ENCODE measurements at regions not wholly inside any gene's neighbourhood (a gene's known extent, or its start where the extent isn't known, plus 50 kb on each side); places are given as distances from the start of the nearest gene placed in this dataset.
A peak's percentile ranks its signal among the peaks of the same experiment; 100 is the strongest.

DNA sequence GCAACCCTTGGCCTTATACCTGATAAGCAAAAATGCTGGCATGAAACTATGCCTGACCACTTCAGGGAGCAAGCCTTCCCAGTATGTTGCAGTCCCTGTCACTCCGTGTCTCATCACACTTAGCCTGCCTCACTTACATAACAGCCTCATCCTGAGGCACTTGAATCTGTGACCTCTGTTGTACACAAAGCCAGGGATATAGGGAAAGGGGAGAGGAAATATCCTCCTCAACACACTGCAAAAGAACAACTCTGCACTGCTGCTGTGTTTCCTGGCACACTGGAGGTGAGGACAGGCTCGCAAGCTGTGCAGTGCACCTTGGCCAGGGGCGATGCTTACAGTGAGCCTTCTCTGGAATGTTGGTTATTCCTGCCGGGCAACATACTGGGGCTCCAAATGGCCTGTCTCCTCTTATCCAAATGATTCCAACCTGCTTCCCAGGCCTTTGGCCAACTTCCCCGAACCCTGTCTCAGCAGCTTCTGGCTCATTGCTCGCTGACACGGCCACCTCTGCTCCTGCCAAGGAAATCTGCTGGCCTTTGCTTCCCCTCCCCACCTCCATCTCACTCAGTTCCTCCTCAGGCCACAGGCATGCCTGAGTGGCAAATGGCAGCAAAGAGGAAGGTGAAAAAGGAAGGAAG, 109.2 kb downstream of the CD47 start:
- H3K4me1 Mint-ChIP-seq: peaks cover 48% of the 10 kb centered on the region
- no peaks in the 10 kb centered on the region for H3K27me3 Mint-ChIP-seq (ENCODE audit: low read depth)
- TF ChIP-seq, protein P1, sequence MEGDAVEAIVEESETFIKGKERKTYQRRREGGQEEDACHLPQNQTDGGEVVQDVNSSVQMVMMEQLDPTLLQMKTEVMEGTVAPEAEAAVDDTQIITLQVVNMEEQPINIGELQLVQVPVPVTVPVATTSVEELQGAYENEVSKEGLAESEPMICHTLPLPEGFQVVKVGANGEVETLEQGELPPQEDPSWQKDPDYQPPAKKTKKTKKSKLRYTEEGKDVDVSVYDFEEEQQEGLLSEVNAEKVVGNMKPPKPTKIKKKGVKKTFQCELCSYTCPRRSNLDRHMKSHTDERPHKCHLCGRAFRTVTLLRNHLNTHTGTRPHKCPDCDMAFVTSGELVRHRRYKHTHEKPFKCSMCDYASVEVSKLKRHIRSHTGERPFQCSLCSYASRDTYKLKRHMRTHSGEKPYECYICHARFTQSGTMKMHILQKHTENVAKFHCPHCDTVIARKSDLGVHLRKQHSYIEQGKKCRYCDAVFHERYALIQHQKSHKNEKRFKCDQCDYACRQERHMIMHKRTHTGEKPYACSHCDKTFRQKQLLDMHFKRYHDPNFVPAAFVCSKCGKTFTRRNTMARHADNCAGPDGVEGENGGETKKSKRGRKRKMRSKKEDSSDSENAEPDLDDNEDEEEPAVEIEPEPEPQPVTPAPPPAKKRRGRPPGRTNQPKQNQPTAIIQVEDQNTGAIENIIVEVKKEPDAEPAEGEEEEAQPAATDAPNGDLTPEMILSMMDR (IDR thresholded peaks at IDR 0.05; ENCODE audit: unreplicated experiment in 3 of 3): no peak
- H3K27ac Mint-ChIP-seq: peak overlapping the region in 2 of 3 experiments; percentile 1 to 7
- no peaks in the 10 kb centered on the region for H3K9me3 Mint-ChIP-seq
- no peaks in the 10 kb centered on the region for H3K36me3 Mint-ChIP-seq (ENCODE audit: low read depth)
- H3K4me3 Mint-ChIP-seq: peak overlapping the region in 1 of 3 experiments; percentile 19

DNA sequence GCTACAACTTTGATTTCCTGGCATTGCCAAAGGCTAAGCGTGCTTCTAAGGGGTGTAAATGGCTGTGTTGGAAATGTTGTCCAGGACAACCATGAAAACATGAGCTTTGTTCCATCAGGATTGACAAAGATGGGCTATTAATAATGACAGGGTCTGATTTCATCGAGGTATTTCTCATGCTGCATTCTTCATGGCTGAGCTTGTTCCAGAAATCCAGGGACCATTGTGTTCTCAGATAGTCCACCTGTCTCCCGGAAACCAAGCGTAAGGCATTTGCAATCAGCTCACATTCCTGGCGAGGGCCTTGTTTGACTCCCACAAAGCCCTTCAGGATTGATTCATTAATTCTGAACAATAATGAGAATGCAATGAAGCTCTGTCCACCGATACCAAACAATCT, 111.3 kb downstream of the CD47 start:
- peaks cover 50% of the 10 kb centered on the region for H3K4me1 Mint-ChIP-seq
- no peak overlapping the region for H3K4me3 Mint-ChIP-seq
- H3K36me3 Mint-ChIP-seq (ENCODE audit: low read depth): no peaks in the 10 kb centered on the region
- no peaks in the 10 kb centered on the region for H3K27me3 Mint-ChIP-seq (ENCODE audit: low read depth)
- peak overlapping the region in 1 of 3 experiments; percentile 11 for H3K27ac Mint-ChIP-seq
- no peaks in the 10 kb centered on the region for H3K9me3 Mint-ChIP-seq
- TF ChIP-seq, protein P1 (IDR thresholded peaks at IDR 0.05; ENCODE audit: unreplicated experiment in 3 of 3): no peak

DNA sequence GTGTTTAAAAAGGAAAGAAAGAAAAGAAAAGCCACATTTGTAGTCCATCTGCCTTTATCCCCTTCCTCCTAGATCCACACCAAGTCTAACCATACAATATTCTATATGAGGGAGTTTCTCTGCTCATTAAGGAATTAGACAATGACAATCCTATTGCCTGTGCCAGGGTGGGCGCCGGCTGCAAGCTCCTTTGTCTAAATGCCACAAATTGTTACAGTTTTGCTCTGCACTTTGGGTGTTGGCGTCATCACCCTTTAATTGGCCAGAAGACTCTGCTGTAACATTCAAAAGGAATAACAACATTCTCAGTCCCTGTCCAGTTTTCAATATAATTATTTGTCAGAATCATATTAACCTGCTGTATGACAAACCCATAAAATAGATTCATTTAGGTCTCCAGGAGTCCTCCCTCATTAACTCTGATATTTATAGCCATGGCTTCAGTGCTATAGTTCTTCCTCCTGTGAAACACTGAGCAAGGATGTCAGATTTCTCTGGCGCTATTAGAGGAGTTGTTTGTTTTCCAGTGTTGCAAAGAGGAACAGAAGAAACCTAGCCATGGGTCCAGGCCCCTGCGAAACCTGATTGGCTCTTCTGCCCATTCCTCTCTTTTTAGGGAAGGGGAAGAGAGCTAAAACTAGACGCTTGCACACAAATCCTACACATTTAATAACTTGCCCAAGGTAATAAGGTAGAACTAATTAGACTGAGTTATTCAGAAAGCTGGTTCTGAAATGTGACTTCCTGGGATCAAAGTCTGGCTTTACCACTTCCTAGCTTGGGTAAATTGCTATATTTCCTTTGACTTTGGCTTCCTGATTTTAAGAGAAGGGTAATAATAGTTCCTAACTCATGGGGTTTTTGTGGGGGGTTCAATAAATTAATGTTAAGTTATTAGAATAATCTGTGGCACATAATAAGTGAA, 112.4 kb downstream of the CD47 start:
- Mint-ChIP-seq H3K4me3 (no peak overlapping the region), H3K27me3 (ENCODE audit: low read depth) (peaks cover 3% of the 10 kb centered on the region), H3K36me3 (ENCODE audit: low read depth) (no peaks in the 10 kb centered on the region), H3K9me3 (no peaks in the 10 kb centered on the region), H3K27ac (peak overlapping the region; percentile 68 to 76 (median 72)), H3K4me1 (peaks cover 53% of the 10 kb centered on the region)
- TF ChIP-seq, protein P1 (IDR thresholded peaks at IDR 0.05; ENCODE audit: unreplicated experiment in 3 of 3): no peak

DNA sequence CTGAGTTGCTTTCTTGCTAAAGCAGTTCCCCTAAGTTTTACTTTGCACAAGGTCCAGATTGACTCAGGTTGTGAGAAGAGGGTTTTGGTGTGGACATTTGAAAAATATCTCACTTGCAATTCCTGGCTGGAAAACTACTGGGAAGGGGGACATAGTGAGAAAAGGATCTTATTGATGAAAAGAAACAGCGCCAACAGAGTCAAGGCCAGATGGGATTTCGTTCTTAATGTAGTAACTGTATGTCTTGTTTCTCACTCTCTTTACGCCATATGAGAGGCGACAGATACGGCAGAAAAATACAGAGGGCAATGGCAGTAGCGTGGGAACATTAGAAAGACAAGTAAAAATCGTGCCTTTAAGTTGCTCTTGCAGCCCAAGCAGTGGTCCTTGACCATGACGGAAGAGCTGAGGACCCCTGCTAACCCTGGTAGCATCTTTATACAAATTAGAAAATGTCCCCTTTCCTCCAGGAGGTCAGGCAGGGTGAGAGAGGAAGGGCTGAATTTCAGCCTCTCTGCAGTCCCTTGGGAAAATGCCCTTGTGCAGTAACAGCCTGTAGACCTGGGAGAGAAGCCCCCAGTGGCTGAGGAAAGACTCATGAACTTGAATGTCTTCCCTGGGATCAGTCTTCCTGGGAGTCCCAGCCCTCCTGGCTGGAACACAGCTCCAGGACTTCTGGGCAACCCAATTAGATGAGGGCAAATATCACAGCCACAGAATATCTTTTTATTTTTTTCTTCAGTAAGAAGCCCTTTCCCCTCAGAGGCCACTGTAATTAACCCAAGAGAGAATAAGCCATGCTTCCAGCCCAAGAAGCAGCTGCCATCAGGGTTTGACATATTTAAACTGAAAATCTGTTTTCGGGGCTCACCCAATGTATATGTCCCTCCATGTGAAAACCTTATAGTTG, 113.4 kb downstream of the CD47 start:
- Mint-ChIP-seq H3K27ac (peak overlapping the region in 1 of 3 experiments; percentile 72), H3K36me3 (ENCODE audit: low read depth) (no peaks in the 10 kb centered on the region), H3K9me3 (no peaks in the 10 kb centered on the region), H3K4me3 (no peak overlapping the region), H3K27me3 (ENCODE audit: low read depth) (peaks cover 7% of the 10 kb centered on the region), H3K4me1 (peaks cover 55% of the 10 kb centered on the region)
- TF ChIP-seq, protein P1 (IDR thresholded peaks at IDR 0.05; ENCODE audit: unreplicated experiment in 3 of 3): no peak

DNA sequence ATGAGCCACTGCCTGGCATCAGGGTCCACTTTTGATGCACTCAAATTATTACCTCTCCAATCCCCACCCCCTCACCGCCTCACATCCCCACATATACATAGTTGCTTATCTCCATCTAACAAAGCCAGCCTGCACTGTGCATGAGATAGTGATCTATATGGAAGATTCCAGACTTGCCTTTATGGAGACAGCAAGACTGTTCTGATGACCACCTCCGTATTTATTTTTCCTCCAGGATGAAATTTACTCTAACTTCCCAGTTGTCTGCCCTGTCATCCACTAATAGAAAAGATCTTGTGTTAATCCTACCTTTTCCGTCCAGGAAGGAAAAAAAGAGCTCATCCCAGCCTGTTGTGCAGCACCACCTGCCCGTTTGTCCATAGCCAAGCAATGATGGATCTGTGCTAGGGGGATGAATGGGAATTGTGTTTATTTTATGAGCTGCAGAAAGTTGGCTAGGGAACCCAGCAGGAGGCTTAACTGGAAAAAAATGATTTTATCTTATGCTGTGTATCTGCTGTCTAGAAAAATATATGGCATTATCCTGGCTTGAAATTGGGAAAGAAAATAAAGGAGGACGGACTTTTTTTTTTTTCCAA, 114.5 kb downstream of the CD47 start:
- Mint-ChIP-seq H3K27ac (peak overlapping the region in 2 of 3 experiments; percentile 4 to 50), H3K4me1 (peaks cover 45% of the 10 kb centered on the region), H3K9me3 (no peaks in the 10 kb centered on the region), H3K4me3 (no peak overlapping the region), H3K36me3 (ENCODE audit: low read depth) (no peaks in the 10 kb centered on the region), H3K27me3 (ENCODE audit: low read depth) (peaks cover 7% of the 10 kb centered on the region)
- TF ChIP-seq, protein P1 (IDR thresholded peaks at IDR 0.05; ENCODE audit: unreplicated experiment in 3 of 3): no peak

All from nephron (organoid).